Spinal cord (tissue), 9 donors: ENCODE measurements at regions not wholly inside any gene's neighbourhood (a gene's known extent, or its start where the extent isn't known, plus 50 kb on each side); places are given as distances from the start of the nearest gene placed in this dataset.

Source experiments
- DNase-seq, 6 donors: peaks; one replicate each; pipeline versions ENCODE4 v3.0.0 to v3.0.0-alpha.2; 2013 to 2015; ENCODE audit warnings: low spot score in 6 of 6, low read depth in 4 of 6
- H3K27ac ChIP-seq: one replicate; pipeline ENCODE4 v1.5.1; 2013; ENCODE audit warnings: low read depth, low read length, control low read depth
- H3K27me3 ChIP-seq: one replicate; pipeline ENCODE4 v1.6.1; 2013; ENCODE audit warnings: low read length; ENCODE audit not compliant: control insufficient read depth, insufficient read depth
- H3K36me3 ChIP-seq: one replicate; pipeline ENCODE4 v1.6.1; 2013; ENCODE audit warnings: low read length; ENCODE audit not compliant: control insufficient read depth, insufficient read depth
- H3K4me1 ChIP-seq: one replicate; pipeline ENCODE4 v1.6.1; 2013; ENCODE audit warnings: low read length; ENCODE audit not compliant: control insufficient read depth, insufficient read depth
- H3K4me3 ChIP-seq: one replicate; pipeline ENCODE4 v1.5.1; 2013; ENCODE audit warnings: low read depth, low read length, control low read depth
- H3K9me3 ChIP-seq: one replicate; pipeline ENCODE4 v1.6.1; 2013; ENCODE audit warnings: low read length; ENCODE audit not compliant: control insufficient read depth, insufficient read depth
- WGBS: methylation state at CpG from one replicate; pipeline ENCODE4 v1.1.5; 2013; ENCODE audit warnings: missing lambda C conversion rate; ENCODE audit not compliant: insufficient coverage; 5-methylcytosine and 5-hydroxymethylcytosine counted together
- donor health status: healthy.

DNA sequence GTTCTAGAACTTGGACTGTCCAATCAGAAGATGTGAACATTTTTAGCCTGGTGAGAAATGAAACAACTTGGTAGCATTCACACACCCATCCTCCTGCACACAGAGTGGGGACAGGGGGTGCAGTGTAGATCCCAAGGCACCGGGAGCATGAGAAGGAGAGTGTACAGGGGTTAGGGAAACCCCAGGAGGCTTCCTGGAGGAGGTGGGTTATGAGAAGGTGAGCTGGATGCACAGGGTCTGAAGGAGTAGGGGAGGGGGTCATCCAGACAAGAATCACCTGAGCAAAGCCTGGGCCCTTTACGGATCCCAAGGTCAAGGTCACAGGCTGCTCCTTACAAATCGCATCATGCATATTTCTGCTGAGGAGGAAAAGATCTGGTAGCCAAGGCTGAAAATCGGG lies 117.5 kb upstream of the TMPRSS2 start:
- WGBS, result 97% methylated on average over 4 of the region's 4 CpGs
- Histone ChIP-seq H3K4me1 (no peaks in the 10 kb centered on the region), H3K4me3 (no peak overlapping the region), H3K9me3 (peaks cover 1% of the 10 kb centered on the region), H3K27ac (no peak overlapping the region), H3K36me3 (no peaks in the 10 kb centered on the region), H3K27me3 (no peaks in the 10 kb centered on the region)
- no peak for DNase-seq

- H3K27me3 ChIP-seq, result no peaks in the 10 kb centered on the region
- H3K27ac ChIP-seq, result no peak overlapping the region
- no peaks in the 10 kb centered on the region for H3K4me1 ChIP-seq
- no peak for DNase-seq
- peaks cover 1% of the 10 kb centered on the region for H3K9me3 ChIP-seq
- H3K4me3 ChIP-seq, result no peak overlapping the region
- no peaks in the 10 kb centered on the region for H3K36me3 ChIP-seq
- 63% methylated on average over 2 of the region's 7 CpGs for WGBS
Observed at GRCh38 chr21:41624674-41625310, 116.8 kb upstream of the TMPRSS2 start.

DNA sequence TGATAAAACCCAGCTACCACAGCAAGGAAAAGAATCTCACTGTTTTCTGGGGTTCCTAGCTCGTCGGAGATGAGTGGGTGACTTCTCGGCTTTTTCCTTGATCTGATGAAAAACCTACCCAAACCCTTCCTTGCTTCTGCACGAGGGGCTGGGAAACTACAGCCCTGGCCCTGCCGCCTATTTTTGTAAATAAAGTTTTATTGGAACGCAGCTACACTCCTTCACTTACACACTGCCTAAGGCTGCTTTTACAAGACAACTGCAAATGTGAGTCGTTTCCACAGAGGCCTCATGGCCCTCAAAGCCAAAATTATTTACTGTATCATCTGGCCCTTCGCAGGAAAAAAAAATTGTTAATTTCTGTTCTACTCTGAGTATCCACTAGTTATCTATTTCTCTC lies 116.0 kb upstream of the TMPRSS2 start:
- H3K36me3 ChIP-seq, result no peaks in the 10 kb centered on the region
- H3K9me3 ChIP-seq, result no peaks in the 10 kb centered on the region
- H3K27ac ChIP-seq, result no peak overlapping the region
- 89% methylated on average over 5 of the region's 8 CpGs for WGBS
- DNase-seq, result no peak
- no peaks in the 10 kb centered on the region for H3K27me3 ChIP-seq
- H3K4me1 ChIP-seq, result no peaks in the 10 kb centered on the region
- no peak overlapping the region for H3K4me3 ChIP-seq

GRCh38 chr21:41622831-41623548 lies 115.0 kb upstream of the TMPRSS2 start:
- Histone ChIP-seq H3K27ac (no peak overlapping the region), H3K4me1 (no peaks in the 10 kb centered on the region), H3K27me3 (no peaks in the 10 kb centered on the region), H3K4me3 (no peak overlapping the region), H3K9me3 (no peaks in the 10 kb centered on the region), H3K36me3 (no peaks in the 10 kb centered on the region)
- no peak for DNase-seq
- WGBS, result 93% methylated on average over 25 of the region's 26 CpGs

DNA sequence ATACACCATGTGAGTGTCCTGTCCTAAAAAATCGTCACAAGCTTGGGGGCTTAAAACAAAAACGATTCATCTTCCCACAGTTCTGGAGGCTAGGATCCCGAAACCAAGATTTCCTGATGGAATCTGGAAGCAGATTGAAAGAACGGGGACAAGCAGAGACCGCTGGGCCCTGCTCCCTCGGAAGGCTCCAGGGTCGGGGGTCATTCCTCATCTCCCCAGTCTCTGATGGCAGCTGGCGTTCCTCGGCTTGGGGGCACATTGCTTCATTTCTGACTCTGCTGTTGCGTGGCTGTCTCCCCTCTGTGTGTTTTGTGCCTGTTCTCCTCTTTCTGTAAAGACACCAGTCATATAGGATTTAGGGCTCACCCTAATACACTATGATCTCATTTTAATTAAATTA lies 114.2 kb upstream of the TMPRSS2 start:
- H3K9me3 ChIP-seq, result no peaks in the 10 kb centered on the region
- H3K36me3 ChIP-seq, result no peaks in the 10 kb centered on the region
- no peaks in the 10 kb centered on the region for H3K4me1 ChIP-seq
- no peaks in the 10 kb centered on the region for H3K27me3 ChIP-seq
- no peak overlapping the region for H3K27ac ChIP-seq
- WGBS, result 87% methylated on average over 10 of the region's 10 CpGs
- no peak overlapping the region for H3K4me3 ChIP-seq
- no peak for DNase-seq

DNA sequence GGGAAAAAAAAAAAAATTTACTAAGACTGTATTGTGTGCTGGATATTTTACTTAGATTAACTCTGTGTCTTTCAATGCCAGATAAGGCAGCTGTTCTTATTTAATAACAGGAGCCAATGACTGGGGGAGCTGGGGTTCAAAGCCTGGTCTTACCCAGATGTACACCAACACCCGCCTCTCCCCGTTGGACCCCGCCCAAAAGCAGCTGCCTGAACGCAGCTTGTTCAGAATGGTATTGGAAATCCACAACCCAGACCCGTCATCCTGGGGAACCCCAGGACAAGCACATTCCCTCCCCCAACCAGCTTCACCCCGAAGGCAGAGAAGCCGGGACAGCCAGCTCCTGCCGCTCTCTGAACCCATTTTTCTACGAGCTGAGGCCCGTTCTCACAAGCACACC lies 113.6 kb upstream of the TMPRSS2 start:
- no peak overlapping the region for H3K4me3 ChIP-seq
- 86% methylated on average over 10 of the region's 10 CpGs for WGBS
- H3K27me3 ChIP-seq, result no peaks in the 10 kb centered on the region
- DNase-seq, result no peak
- no peak overlapping the region for H3K27ac ChIP-seq
- H3K36me3 ChIP-seq, result no peaks in the 10 kb centered on the region
- peaks cover under 1% of the 10 kb centered on the region for H3K4me1 ChIP-seq
- H3K9me3 ChIP-seq, result no peaks in the 10 kb centered on the region

DNA sequence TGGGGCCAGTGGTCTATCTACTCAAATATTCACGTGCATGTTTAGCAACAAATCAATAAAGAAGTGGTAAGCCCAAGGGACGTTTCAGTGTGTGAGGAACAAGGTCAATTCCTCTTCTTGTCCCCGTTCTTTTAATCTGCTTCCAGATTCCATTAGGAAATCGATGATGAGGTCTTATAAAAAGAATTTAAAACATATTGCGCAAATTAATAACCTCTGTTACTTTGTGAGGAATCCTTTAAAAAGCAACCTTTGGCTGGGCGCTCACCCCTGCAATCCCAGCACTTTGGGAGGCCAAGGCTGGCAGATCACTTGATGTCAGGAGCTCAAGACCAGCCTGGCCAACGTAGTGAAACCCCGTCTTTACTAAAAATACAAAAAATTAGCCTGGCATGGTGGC lies 113.0 kb upstream of the TMPRSS2 start:
- 96% methylated on average over 5 of the region's 8 CpGs for WGBS
- no peak for DNase-seq
- Histone ChIP-seq H3K27me3 (no peaks in the 10 kb centered on the region), H3K36me3 (no peaks in the 10 kb centered on the region), H3K9me3 (no peaks in the 10 kb centered on the region), H3K4me1 (peaks cover 5% of the 10 kb centered on the region), H3K4me3 (no peak overlapping the region), H3K27ac (no peak overlapping the region)

DNA sequence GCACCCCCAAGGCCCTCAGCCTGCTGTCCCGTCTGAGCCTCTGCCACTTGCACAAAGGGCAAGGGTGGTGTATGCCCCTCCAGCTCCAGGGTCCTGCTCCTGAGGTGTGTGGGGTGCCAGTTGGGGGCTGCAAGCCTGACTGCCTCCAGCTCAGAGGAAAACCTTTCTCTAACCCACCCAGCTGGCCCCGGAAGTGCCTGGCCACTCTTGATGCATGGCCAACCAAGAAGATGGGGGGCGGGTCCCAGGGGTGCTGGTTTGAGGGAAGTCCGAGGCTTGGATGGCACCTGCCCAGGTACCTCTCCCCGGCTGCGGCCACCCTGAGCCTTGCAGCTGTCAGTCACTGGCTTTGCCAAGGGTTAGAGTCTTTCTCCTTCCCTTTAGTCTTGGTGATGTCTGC lies 112.6 kb upstream of the TMPRSS2 start:
- no peaks in the 10 kb centered on the region for H3K27me3 ChIP-seq
- no peak overlapping the region for H3K4me3 ChIP-seq
- 91% methylated on average over 6 of the region's 6 CpGs for WGBS
- no peaks in the 10 kb centered on the region for H3K36me3 ChIP-seq
- no peak overlapping the region for H3K27ac ChIP-seq
- DNase-seq, result no peak
- H3K4me1 ChIP-seq, result peaks cover 7% of the 10 kb centered on the region
- H3K9me3 ChIP-seq, result no peaks in the 10 kb centered on the region

GRCh38 chr21:41616031-41616591 lies 108.2 kb upstream of the TMPRSS2 start:
- no peaks in the 10 kb centered on the region for H3K9me3 ChIP-seq
- DNase-seq, result peak in 3 of 6 donors; percentile 22 to 89 (median 38)
- H3K36me3 ChIP-seq, result no peaks in the 10 kb centered on the region
- H3K27me3 ChIP-seq, result no peaks in the 10 kb centered on the region
- peaks cover 30% of the 10 kb centered on the region for H3K4me1 ChIP-seq
- no peak overlapping the region for H3K27ac ChIP-seq
- no peak overlapping the region for H3K4me3 ChIP-seq
- WGBS, result 68% methylated on average over 8 of the region's 8 CpGs

DNA sequence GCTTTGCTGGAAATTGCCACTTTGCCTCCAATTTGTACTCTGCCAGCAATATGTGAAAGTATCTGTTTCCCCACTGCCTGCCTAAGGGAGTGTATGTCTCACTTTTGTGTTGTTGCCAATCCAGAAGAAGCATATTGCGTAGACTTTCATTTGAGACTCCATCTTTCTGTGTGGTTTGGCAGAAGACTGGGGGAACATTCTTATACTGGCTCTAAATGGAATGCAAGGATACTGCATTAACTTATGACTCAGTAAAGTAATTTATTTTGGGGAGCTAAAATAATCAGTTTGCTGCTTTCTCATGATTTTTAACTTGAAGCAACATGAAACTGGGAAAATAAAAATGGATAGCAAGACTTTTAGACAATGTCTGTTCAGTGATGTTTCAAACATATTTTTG lies 107.7 kb upstream of the TMPRSS2 start:
- peaks cover 30% of the 10 kb centered on the region for H3K4me1 ChIP-seq
- no peaks in the 10 kb centered on the region for H3K27me3 ChIP-seq
- WGBS, result no CpG with 5 or more reads among the region's 1 CpG
- DNase-seq, result peak in 2 of 6 donors; percentile 44 to 93
- H3K9me3 ChIP-seq, result no peaks in the 10 kb centered on the region
- H3K36me3 ChIP-seq, result no peaks in the 10 kb centered on the region
- H3K4me3 ChIP-seq, result no peak overlapping the region
- H3K27ac ChIP-seq, result no peak overlapping the region
